Ovary (tissue), 3 donors: ENCODE measurements at regions not wholly inside any gene's neighbourhood (a gene's known extent, or its start where the extent isn't known, plus 50 kb on each side); places are given as distances from the start of the nearest gene placed in this dataset.

Experiments
- CTCF ChIP-seq, 3 donors: fragments of 450-650 bp in 2 of 3; fragments of 200-600 bp in 1 of 3; IDR thresholded peaks; one replicate each; pipeline versions ENCODE4 v1.5.1 to v1.8.0; 2016 to 2022; ENCODE audit warnings: antibody characterized with exemption in 3 of 3, mild to moderate bottlenecking in 1 of 3
- EP300 ChIP-seq: sonication (generic); formaldehyde crosslinking; IDR thresholded peaks from one replicate; pipeline ENCODE4 v1.6.1; 2017; ENCODE audit warnings: antibody characterized with exemption
- POLR2A ChIP-seq: fragments of 450-650 bp; IDR thresholded peaks from one replicate; pipeline ENCODE4 v1.6.1; 2017; ENCODE audit warnings: antibody characterized with exemption, mild to moderate bottlenecking, moderate library complexity
- donor health status: DM: no; HTN: no; CAD: no.

- TF ChIP-seq CTCF (IDR thresholded peaks at IDR 0.05) (no peak), POLR2A (no peak), EP300 (no peak)
Measured at GRCh38 chr12:82121545-82121944, 236.6 kb downstream of the CCDC59 start.
